HepG2 (cell line): ENCODE measurements at regions not wholly inside any gene's neighbourhood (a gene's known extent, or its start where the extent isn't known, plus 50 kb on each side); places are given as distances from the start of the nearest gene placed in this dataset.

Source experiments
- ATAC-seq: fragments of 200-7000 bp; cut with Tn5 transposase; 3 replicates; pipeline ENCODE4 v1.9.1; 2020; ENCODE audit warnings: mild to moderate bottlenecking, moderate library complexity
- BruUV-seq: library from RNA; stranded (reverse); fragments of 400-500 nt; replicated peaks from 2 replicates; lab custom pipeline; 2021; lab: Mats Ljungman, UMichigan
- CTCF ChIA-PET: fragments of 300-600 bp; formaldehyde crosslinking; extraction: SDS; loops from one replicate; lab custom pipeline; 2021; ENCODE audit warnings: low total read pairs, inconsistent platforms, low intra/inter-chr PET ratio; lab: Yijun Ruan, JAX
- POLR2A ChIA-PET: fragments of 350-600 bp; sonication (Branson Sonifier 250); formaldehyde crosslinking; loops from one replicate; lab custom pipeline; 2020; ENCODE audit warnings: antibody characterized with exemption, inconsistent platforms; lab: Yijun Ruan, JAX
- DNase-seq: peaks from one replicate; pipeline ENCODE4 v3.0.0-alpha.2; 2015; ENCODE audit warnings: low spot score
- FAIRE-seq: peaks from 3 replicates; lab custom pipeline; 2011; peaks lifted over from hg19 to GRCh38; lab: Jason Lieb, UNC
- H2AFZ ChIP-seq: one replicate; pipeline ENCODE4 v1.6.1; 2011; ENCODE audit warnings: low read length, inconsistent platforms
- H3K27ac ChIP-seq: fragments of 300-600 bp; 3 replicates; pipeline ENCODE4 v1.8.0; 2011; ENCODE audit warnings: mixed run types, mild to moderate bottlenecking, mixed read lengths, low read length, inconsistent platforms; ENCODE audit not compliant: insufficient read depth; ENCODE audit errors: extremely low read length
- H3K27me3 ChIP-seq, 2 experiments: fragments of 200-600 bp in 1 of 2; 2 replicates in 1 of 2; 3 replicates in 1 of 2; pipeline versions ENCODE4 v1.6.0 to v1.8.0; 2011; ENCODE audit warnings: low read length in 2 of 2, mild to moderate bottlenecking in 2 of 2, moderate library complexity in 2 of 2, inconsistent platforms in 1 of 2; ENCODE audit not compliant: insufficient read depth in 2 of 2, control insufficient read depth in 1 of 2
- H3K36me3 ChIP-seq, 2 experiments: fragments of 200-600 bp in 1 of 2; replicated peaks in 1 of 2; 2 replicates in 1 of 2; 3 replicates in 1 of 2; pipeline versions ENCODE4 v1.5.1 to v1.8.0; 2011; ENCODE audit warnings: low read length in 2 of 2, inconsistent platforms in 1 of 2; ENCODE audit not compliant: insufficient read depth in 2 of 2, control insufficient read depth in 1 of 2
- H3K4me1 ChIP-seq: 2 replicates; pipeline ENCODE4 v1.5.1; 2012; ENCODE audit warnings: low read length, inconsistent platforms; ENCODE audit not compliant: insufficient read depth
- H3K4me2 ChIP-seq: 2 replicates; pipeline ENCODE4 v1.6.0; 2011; ENCODE audit warnings: low read depth, low read length, inconsistent platforms
- H3K4me3 ChIP-seq, 3 experiments: fragments of 200-600 bp in 1 of 3; sonication (generic), shearing (Covaris generic) in 1 of 3; replicated peaks in 1 of 3; 2 replicates each; pipeline ENCODE4 v1.5.1; 2011 to 2016; ENCODE audit warnings: low read length in 3 of 3, inconsistent platforms in 2 of 3, low read depth in 2 of 3, mild to moderate bottlenecking in 2 of 3, control low read depth in 1 of 3, mixed read lengths in 1 of 3; ENCODE audit not compliant: insufficient read depth in 1 of 3
- H3K79me2 ChIP-seq: one replicate; pipeline ENCODE4 v1.6.1; 2011; ENCODE audit warnings: low read length, inconsistent platforms; ENCODE audit not compliant: insufficient read depth
- H3K9ac ChIP-seq: 2 replicates; pipeline ENCODE4 v1.6.0; 2011; ENCODE audit warnings: mild to moderate bottlenecking, low read depth, low read length, inconsistent platforms; ENCODE audit not compliant: insufficient read depth
- H3K9me3 ChIP-seq: 2 replicates; pipeline ENCODE4 v1.5.1; 2012; ENCODE audit warnings: mild to moderate bottlenecking, low read length
- H4K20me1 ChIP-seq: 2 replicates; pipeline ENCODE4 v1.6.0; 2011; ENCODE audit warnings: inconsistent platforms, mild to moderate bottlenecking, low read length, moderate library complexity; ENCODE audit not compliant: insufficient read depth
- DNMT1 ChIP-seq: sonication (generic); formaldehyde crosslinking; IDR thresholded peaks from 2 replicates; pipeline ENCODE4 v1.5.1; 2020; ENCODE audit warnings: mild to moderate bottlenecking, missing genetic modification reagents
- ERF ChIP-seq: IDR thresholded peaks from 2 replicates; pipeline ENCODE4 v1.6.1; 2018; ENCODE audit warnings: missing biosample characterization, missing genetic modification reagents
- LCORL ChIP-seq, 2 experiments: fragments of 450-650 bp in 1 of 2; sonication (generic) in 1 of 2; formaldehyde crosslinking in 1 of 2; IDR thresholded peaks; 2 replicates each; pipeline versions ENCODE4 v1.5.0 to v1.6.1; 2017 to 2020; ENCODE audit warnings: antibody characterized with exemption in 1 of 2, missing genetic modification reagents in 1 of 2
- NCOA2 ChIP-seq: sonication (generic); formaldehyde crosslinking; IDR thresholded peaks from 2 replicates; pipeline ENCODE4 v1.8.0; 2022; ENCODE audit warnings: inconsistent platforms
- PITX1 ChIP-seq: sonication (generic); formaldehyde crosslinking; IDR thresholded peaks from 2 replicates; pipeline ENCODE4 v1.5.1; 2020; ENCODE audit warnings: mild to moderate bottlenecking, missing genetic modification reagents
- PRDM15 ChIP-seq: sonication (generic); formaldehyde crosslinking; IDR thresholded peaks from 2 replicates; pipeline ENCODE4 v1.4.0; 2020; ENCODE audit warnings: missing genetic modification reagents
- RELA ChIP-seq: sonication (generic); formaldehyde crosslinking; IDR thresholded peaks from 2 replicates; pipeline ENCODE4 v1.4.0; 2020; ENCODE audit warnings: missing genetic modification reagents
- SAFB2 ChIP-seq: sonication (generic); formaldehyde crosslinking; IDR thresholded peaks from 2 replicates; pipeline ENCODE4 v1.5.1; 2020; ENCODE audit warnings: missing genetic modification reagents, low read depth, mild to moderate bottlenecking, borderline replicate concordance
- SPEN ChIP-seq: sonication (generic); formaldehyde crosslinking; IDR thresholded peaks from 2 replicates; pipeline ENCODE4 v1.5.1; 2020; ENCODE audit warnings: low read depth, mild to moderate bottlenecking, missing genetic modification reagents
- ZFP91 ChIP-seq: sonication (generic); formaldehyde crosslinking; IDR thresholded peaks from 2 replicates; pipeline ENCODE4 v1.9.0; 2022; ENCODE audit warnings: missing genetic modification reagents, mild to moderate bottlenecking, borderline replicate concordance
- ZNF138 ChIP-seq: sonication (generic); formaldehyde crosslinking; IDR thresholded peaks from 2 replicates; pipeline ENCODE4 v1.5.0; 2020; ENCODE audit warnings: mild to moderate bottlenecking, low read depth, missing genetic modification reagents
- ZNF670 ChIP-seq: sonication (generic); formaldehyde crosslinking; IDR thresholded peaks from 2 replicates; pipeline ENCODE4 v1.8.0; 2022; ENCODE audit warnings: mild to moderate bottlenecking, missing genetic modification reagents, borderline replicate concordance
- ZNF747 ChIP-seq: sonication (generic); formaldehyde crosslinking; IDR thresholded peaks from 2 replicates; pipeline ENCODE4 v1.8.1; 2023; ENCODE audit warnings: missing genetic modification reagents, mild to moderate bottlenecking, borderline replicate concordance
- WGBS: methylation state at CpG from one replicate; pipeline ENCODE4 v1.1.6; 2017; ENCODE audit warnings: low lambda C conversion rate; 5-methylcytosine and 5-hydroxymethylcytosine counted together
- in situ Hi-C: cut with HindIII; loops from 2 replicates; pipeline ENCODE4 v1.10.0; 2017; ENCODE audit warnings: low pct_unique_long_range_greater_than_20kb; ENCODE audit not compliant: extremely low pct_ligation_motif_present
- intact Hi-C: fragments of 100-400 bp; cut with micrococcal nuclease; formaldehyde crosslinking; loops from one replicate; pipeline ENCODE4 v1.10.0; 2022; ENCODE audit not compliant: unreplicated experiment

- H3K4me2 ChIP-seq, result no peak overlapping the region
- no peak for ATAC-seq
- ChIA-PET POLR2A (no interaction called here), CTCF (interaction anchor here (3.7 kb wide), 1 partner anchor 201 kb away, joined by 28 read pairs; no protein-coding TSS in a partner anchor)
- no peak overlapping the region for H2AFZ ChIP-seq
- H3K27ac ChIP-seq, result no peak overlapping the region
- peaks cover 0 to 19% of the 10 kb centered on the region in 2 experiments; a peak in 3 of 5 replicates for H3K27me3 ChIP-seq
- in situ Hi-C loops, result loop anchor here (5.0 kb wide), 1 partner anchor 203 kb away; no protein-coding TSS in a partner anchor
- H3K79me2 ChIP-seq, result no peaks in the 10 kb centered on the region
- H3K9ac ChIP-seq, result no peak overlapping the region
- BruUV-seq, result no TSS peak
- H4K20me1 ChIP-seq, result no peaks in the 10 kb centered on the region
- intact Hi-C loops, result loop anchor here (5.0 to 10.0 kb wide), 3 partner anchors 440 to 908 kb away; no protein-coding TSS in a partner anchor
- no peak for TF ChIP-seq ERF (CRISPR knock-in tag)
- no peak for TF ChIP-seq NCOA2
- TF ChIP-seq PITX1 (CRISPR knock-in tag), result no peak
- no peak for TF ChIP-seq SAFB2 (CRISPR knock-in tag)
- no peaks in the 10 kb centered on the region for H3K9me3 ChIP-seq
- no peaks in the 10 kb centered on the region for H3K36me3 ChIP-seq
- H3K4me1 ChIP-seq, result peaks cover 9% of the 10 kb centered on the region; the same call in 1 of the 2 replicates
- WGBS, result 44% methylated on average over 2 of the region's 2 CpGs
- no peak for DNase-seq
- FAIRE-seq, result no peak
- no peak overlapping the region for H3K4me3 ChIP-seq
These were observed 172.8 kb downstream of the KATNAL1 start for GRCh38 chr13:30134578-30134977.

- ATAC-seq, result peak; percentile 55
- DNase-seq, result no peak
- 0 out of 6 replicates have a peak overlapping the region, but pooled peaks of 1 of the 3 experiments have one; percentile 5 for H3K4me3 ChIP-seq
- H3K36me3 ChIP-seq, result no peaks in the 10 kb centered on the region
- BruUV-seq, result no TSS peak
- FAIRE-seq, result no peak
- H3K27ac ChIP-seq, result no peak overlapping the region
- peaks cover 9% of the 10 kb centered on the region; the same call in 1 of the 2 replicates for H3K4me1 ChIP-seq
- intact Hi-C loops (loop anchor here (5.0 to 10.0 kb wide), 3 partner anchors 441 to 908 kb away; no protein-coding TSS in a partner anchor), in situ Hi-C loops (loop anchor here (5.0 kb wide), 1 partner anchor 203 kb away; no protein-coding TSS in a partner anchor)
- H3K9ac ChIP-seq, result no peak overlapping the region; the same call in 1 of the 2 replicates
- H3K79me2 ChIP-seq, result no peaks in the 10 kb centered on the region
- peak overlapping the region; percentile 18 for H3K4me2 ChIP-seq
- CTCF ChIA-PET, result interaction anchor here (3.7 kb wide), 1 partner anchor 201 kb away, joined by 28 read pairs; no protein-coding TSS in a partner anchor
- no peak overlapping the region for H2AFZ ChIP-seq
- no peaks in the 10 kb centered on the region for H3K9me3 ChIP-seq
- no peaks in the 10 kb centered on the region for H4K20me1 ChIP-seq
- 1% methylated on average over 4 of the region's 7 CpGs for whole genome bisulfite sequencing
- H3K27me3 ChIP-seq, result peaks cover 0 to 19% of the 10 kb centered on the region in 2 experiments; a peak in 3 of 5 replicates
- POLR2A ChIA-PET, result no interaction called here
- TF ChIP-seq SPEN (CRISPR knock-in tag) (no peak), PRDM15 (CRISPR knock-in tag) (no peak), RELA (no peak), DNMT1 (CRISPR knock-in tag) (no peak), LCORL (IDR thresholded peaks at IDR 0.05) (no peak), LCORL (CRISPR knock-in tag; IDR thresholded peaks at IDR 0.05) (no peak), ZNF670 (CRISPR knock-in tag) (0 out of 2 replicates have a peak, but pooled peaks have one; percentile 29), ZNF747 (CRISPR knock-in tag) (no peak), ZNF138 (no peak), ZFP91 (CRISPR knock-in tag) (no peak)
These were observed 173.4 kb downstream of the KATNAL1 start for GRCh38 chr13:30133996-30134395.
